ENCODE measurements at regions not wholly inside any gene's neighbourhood (a gene's known extent, or its start where the extent isn't known, plus 50 kb on each side); places are given as distances from the start of the nearest gene placed in this dataset.
"Not testable (repeated sequence)": the region's sequence is repeated elsewhere in the genome, so short reads cannot be mapped to it uniquely, and the experiment has no call there.

DNA sequence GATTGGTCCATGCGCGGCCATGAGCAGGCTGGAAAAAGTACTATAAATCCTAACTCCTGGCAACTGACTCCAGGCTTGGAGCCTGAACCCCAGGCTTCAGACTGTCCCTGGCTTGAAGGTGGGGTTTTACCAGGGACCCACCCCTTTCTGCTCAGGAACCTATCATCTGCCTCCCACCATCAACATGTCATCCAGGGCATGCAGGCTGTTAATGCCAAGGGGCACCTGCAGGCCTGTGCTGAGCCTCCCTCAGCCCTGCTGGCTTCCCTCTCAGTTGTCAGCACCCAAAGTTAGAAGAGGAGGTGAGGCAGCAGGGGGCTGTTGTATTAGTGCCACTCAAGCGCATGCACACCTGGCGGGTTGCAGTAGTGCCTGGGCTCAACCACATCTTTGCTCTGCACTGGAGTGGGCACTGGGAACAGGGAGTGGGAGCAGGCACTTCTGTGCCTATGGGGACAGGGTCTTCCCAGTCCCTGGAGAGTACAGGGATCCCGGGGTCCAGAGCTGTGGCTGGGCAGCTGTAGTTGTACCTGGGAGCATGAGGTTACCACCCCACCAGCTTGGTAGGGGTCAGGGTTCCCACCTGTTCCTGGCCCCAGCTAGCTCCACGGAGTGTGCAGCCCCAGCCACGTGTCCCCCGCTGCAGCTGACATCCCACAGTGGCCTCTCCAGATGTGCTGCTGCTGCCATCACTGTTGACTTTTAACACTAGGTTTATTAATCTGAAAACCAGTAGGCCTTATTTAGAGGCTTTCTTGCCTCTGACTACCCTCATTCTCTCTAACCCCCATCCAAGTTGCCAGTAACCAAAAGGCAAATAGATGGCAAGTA is 306.2 kb upstream of the RIOK2 start:
- DNase-seq = no peak

DNA sequence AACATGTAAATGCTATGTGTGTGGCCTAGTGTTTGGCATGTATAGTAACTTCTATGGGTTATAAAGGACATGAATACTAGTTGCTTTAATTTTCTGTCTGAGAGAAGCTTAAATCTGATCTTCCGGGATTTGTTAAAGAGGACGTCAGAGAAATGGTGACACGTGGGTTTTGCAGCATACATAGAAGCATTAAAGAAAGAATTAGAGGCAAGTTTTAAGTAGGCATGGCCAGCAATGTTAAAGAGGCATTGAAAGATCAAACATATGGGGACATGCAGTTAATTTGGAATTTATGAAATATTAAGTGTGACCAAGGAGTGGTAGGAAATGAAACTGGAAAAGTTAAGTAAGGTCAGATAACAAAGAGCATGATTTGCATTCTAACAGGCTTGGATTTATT is 311.4 kb upstream of the RIOK2 start:
- no peak for DNase-seq

DNA sequence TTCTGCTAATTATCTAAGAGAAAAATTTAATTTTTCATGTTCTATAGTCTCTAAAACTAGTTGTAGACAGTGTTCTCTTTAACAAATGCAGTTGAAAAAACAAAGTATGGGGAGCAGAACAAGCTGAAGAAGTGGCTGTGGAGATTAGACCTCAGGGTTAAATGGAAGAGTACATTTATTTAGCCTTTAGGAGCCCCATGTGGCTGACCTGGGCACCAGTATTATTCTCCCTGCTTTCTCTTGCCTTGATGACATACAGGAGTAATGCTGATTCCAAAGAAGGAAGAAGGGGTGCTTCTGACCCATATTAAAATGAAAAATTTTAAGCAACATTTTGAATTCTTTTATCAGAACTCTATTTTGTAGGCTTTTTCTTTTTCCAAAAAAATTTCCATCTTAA is 312.3 kb upstream of the RIOK2 start:
- DNase-seq = no peak

DNA sequence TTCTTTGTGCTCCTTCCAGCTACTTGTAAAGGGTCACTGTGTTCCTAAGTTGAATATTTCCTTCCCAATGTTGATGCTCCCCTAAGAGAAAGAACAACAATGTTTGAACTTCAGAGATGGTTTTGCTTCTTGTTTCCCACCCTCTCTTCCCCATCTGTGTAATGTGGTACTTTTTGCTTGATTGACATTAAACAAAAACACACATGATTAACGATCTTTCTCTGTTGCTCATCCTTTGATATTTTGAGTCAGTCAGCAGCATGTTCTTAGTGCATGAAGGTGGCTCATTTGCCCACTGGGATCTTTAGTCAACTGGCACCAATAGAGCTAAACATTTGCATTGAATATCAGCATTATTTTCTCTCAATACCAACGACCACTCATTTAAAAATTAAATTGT is 313.0 kb upstream of the RIOK2 start:
- no peak for DNase-seq

DNA sequence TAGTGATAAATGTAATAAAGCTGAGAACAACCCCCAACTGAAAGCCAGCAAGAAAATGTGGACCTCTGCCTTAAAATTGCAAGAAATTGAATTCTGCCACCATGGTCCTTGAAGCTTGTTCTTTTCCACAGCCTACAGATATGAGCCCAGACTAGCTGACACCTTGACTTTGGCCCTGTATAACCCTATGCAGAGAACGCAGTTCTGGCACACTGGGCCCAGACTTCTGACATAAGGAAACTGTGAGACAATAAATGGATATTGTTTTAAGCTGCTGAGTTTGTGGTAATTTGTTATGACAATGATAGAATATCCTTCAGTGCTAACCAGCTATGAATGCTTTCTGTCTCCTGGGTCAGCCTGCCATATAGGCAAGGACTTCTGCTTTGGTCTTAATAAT is 315.6 kb upstream of the RIOK2 start:
- DNase-seq = no peak

DNA sequence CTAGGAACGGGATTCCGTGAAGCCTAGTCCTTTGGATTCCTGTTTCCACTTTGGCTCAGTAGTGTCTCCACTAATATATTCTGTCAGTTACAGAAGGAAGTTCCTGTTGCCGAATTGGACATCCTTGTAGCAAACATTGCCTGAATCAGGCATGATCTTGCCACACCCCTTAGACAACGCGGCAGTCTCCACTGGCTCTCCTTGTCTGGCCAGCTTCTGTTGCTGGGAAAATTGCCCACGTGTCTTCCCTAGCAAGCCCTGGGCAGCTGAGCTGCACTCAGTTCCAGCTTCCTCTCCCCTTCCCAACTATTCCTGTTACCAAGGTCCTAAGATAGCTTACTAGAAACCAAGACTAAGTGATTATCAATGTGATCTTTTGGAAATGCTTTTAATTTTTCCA is 316.6 kb upstream of the RIOK2 start:
- no peak for DNase-seq

DNA sequence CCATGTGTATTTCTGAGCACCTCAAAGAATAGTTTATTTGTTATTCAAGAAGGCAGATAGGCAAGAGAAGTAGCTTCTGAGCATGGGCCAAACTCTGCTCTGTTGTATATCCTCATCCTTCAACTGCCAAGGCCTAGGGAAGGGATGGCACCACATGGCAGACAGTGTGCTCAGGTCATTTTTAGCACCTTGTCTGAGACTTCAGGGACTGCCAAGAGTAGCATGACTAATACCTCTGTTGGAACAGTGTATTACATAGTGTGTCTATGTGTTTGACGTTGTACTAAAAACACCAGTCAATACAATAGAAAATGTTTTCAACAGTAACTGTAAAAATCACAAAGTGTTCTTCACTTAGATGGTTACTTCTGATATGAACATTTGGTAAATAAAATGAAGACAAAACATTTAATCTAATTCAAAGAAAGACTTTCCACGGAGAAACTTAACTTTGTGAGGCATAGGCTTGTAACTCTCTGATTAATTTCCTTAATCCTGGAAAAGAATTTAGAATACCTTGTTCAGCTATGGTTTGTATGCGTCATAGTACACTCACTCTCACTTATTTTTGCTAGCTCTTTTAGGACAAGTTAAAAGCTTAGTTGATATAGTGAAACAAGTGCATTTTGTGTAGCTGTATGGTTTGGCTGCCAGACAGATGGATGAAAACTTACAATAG is 318.4 kb upstream of the RIOK2 start:
- no peak for DNase-seq

DNA sequence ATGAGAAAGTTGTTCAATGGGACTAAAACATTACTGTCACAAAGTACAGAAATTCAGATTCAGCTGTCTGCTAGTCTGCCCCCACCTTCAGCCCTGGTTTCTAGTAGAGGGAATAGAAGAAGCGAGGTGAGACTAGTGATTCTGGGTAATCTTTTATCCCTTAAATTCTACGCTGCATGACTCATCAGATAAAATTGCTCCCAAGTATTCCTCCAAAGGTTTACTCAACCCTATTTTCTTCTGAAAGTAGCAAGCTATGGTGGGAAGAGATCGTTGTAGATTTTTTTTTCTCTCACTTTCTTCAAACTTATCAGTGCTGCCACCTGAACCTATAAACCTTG is 318.9 kb upstream of the RIOK2 start:
- DNase-seq = no peak

DNA sequence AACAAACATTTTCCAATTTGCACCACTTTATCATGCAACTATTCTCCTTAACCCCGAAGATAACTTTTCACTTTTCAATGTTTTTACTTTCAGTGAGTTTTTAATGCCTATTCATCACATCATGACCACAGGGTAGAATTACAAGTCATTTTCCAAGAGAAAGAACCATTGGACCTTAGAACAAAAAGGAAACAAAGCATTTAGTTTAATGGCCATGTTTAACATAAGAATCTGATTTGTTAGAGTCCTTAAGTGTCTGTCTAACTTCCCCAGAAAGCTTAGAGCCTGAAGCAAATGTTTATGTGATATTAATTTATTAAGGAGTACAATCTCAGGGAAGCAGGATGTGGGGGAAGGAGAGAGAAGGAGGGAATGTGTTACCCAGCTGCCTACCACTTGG is 325.8 kb upstream of the RIOK2 start:
- DNase-seq = no peak

DNA sequence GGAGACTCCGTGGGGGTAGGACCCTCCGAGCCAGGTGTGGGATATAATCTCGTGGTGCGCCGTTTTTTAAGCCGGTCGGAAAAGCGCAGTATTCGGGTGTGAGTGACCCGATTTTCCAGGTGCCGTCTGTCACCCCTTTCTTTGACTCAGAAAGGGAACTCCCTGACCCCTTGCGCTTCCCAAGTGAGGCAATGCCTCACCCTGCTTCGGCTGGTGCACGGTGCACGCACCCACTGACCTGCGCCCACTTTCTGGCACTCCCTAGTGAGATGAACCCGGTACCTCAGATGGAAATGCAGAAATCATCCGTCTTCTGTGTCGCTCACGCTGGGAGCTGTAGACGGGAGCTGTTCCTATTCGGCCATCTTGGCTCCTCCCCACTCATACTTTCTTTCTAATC is 336.5 kb upstream of the RIOK2 start:
- DNase-seq = not testable (repeated sequence)

DNA sequence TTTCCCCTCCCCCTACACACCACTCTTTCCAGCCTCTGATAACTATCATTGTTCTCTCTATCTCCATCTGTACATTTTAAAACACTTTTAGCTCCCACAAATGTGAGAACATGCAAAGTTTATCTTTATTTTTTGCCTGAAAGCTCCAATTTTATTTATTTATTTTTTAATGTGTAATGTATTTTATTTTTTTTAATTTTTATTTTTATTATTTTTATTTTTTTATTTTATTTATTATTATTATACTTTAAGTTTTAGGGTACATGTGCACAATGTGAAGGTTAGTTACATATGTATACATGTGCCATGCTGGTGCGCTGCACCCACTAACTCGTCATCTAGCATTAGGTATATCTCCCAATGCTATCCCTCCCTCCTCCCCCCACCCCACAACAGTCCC is 340.3 kb upstream of the RIOK2 start:
- DNase-seq = not testable (repeated sequence)

DNA sequence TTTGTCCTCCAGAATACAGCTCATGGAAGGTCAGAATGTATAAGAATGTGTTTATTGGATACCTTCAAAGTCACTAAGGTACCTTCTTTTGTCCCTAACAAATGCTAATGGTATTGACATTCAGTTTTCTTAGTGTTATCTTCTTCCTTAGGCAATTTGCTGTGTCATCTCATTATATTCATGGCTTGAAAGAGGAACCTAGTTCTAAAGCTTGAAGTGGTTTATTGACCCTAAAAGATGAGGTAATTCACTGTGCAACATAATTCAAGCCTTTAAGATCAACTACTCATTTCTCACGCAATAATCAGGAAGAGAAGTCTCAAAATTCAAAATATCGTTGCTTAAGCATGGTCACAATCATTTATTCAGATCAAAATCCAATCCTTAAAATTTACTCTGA is 342.7 kb upstream of the RIOK2 start:
- no peak for DNase-seq

DNA sequence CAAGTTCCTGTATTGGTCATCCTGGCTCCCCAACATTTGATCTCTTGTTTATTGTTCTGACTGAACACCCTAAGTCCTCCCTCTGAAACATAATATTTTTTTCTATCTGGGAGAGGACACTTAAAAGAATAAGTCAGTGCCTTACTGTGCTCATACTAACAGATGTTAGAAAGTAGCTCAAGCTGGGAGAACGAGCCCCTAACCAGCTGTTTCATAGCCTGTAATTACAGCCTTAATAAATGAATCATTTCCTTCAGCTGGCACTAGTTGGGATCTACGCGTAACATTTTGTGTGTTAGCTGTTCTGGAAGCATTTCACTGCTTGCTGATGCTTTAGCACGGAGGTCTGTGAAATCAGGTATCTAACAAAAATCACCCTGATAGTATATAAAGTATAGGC is 345.9 kb upstream of the RIOK2 start:
- no peak for DNase-seq

DNA sequence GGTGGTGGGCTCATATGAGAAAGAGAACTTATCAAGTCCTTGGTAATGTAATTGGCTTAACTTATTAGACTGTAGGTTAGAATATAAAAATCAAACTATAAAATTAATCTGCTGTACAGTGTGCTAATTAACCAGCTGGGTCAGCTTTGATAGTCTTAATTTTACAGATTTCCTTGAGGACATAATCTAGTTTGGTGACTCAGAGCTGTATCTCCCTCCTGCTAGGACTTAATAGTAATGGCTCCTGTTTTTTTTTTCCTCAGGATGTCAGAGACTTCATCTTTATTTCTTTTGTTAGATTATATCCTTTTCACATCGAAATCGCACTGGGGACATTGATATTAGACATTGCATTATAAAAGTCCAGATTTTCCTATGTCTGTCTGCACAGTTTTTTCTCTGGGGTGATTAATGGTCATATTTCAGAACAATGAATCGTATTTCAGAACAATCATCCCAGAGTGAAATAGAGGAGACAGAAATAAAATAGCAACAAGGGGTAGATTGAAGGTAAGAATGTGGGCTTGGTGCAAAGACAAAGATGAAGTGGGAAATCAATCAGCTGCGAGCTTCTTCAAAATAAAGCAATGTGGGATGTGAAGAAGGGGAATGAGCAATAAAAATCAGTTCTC is 346.4 kb upstream of the RIOK2 start:
- no peak for DNase-seq

DNA sequence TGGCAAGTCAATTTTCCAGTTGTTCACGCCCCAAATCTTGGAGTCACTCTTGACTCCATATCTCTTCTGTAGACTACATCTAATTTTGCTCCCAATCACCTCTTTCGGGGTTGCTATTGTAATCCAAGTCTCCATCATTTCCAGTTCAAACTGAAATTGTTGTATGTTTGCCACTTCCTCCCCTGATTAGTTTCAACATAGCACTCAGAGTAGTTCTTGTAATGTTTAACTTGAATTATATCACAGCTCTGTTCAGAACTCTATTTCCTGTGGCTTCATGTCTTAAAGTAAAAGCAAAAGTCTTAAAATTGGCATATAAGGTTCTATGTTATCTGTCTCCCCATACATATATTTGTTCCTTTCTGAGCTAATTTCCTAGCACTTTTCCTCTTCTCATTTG is 348.5 kb upstream of the RIOK2 start:
- DNase-seq = no peak

DNA sequence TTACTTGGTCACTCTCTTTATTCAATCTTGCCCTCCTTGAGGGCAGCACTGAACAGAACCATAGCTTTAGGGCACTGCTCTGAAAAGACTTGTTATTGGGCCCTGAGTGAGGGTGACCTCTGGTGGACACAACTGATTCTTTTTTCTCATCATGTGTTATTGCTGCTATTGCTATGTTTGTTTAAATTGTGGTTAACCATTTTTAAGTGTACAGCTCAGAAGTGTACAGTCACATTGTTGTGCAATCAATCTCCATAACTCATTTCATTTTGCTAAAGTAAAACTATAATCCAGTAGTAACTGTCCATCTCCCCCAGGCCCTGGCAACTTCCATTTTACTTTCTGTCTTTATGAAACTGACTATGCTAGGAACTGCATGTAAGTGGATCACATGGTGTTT is 351.1 kb upstream of the RIOK2 start:
- no peak for DNase-seq

DNA sequence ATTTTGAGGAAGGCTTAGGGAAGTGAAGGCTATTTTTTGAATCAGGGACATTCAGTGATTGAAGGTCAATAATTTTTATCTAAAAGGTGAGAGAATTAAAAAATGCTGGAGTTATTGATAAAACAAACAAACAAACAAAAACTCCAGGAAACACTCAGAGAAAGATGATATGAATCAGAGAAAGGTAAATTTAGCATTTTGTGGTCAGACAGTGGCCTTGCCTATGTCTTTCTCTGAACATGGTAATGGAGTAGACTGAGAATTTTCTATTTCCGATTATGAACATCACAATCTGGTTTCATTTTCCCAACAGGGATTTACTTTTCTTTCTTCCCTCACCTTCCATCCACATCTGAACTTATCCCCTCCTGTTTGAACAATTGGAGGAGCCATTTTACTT is 353.6 kb upstream of the RIOK2 start:
- DNase-seq = no peak

DNA sequence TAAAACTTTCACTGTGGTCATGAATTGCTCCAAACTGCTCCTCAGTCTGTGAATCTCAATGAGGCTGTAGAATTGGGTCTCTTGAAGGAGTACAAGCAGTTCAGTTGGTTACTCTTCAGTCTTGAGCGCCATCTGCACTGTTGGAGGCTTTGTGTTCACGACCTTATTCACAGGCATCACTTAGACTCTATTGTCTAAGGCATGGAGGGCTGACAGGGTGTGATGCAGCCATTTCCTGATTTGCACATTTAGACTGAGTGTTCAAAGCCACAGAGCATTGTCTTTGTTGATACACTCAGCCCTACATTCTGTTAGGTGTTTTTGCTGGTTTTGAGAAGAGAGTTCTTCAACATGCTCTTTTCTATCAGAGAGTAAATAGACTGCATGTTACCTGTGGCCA is 355.9 kb upstream of the RIOK2 start:
- DNase-seq = no peak

DNA sequence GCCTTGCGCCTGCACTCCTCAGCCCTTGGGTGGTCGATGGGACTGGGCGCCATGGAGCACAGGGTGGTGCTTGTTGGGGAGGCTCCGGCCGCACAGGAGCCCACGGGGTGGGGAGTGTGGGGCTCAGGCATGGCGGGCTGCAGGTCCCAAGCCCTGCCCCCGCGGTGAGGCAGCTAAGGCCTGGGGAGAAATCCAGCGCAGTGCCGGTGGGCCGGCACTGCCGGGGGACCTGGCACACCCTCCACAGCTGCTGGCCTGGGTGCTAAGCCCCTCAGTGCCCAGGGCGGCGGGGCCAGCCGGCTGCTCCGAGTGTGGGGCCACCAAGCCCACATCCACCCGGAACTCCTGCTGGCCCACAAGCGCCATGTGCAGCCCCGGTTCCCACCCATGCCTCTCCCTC is 358.8 kb upstream of the RIOK2 start:
- DNase-seq = no peak

DNA sequence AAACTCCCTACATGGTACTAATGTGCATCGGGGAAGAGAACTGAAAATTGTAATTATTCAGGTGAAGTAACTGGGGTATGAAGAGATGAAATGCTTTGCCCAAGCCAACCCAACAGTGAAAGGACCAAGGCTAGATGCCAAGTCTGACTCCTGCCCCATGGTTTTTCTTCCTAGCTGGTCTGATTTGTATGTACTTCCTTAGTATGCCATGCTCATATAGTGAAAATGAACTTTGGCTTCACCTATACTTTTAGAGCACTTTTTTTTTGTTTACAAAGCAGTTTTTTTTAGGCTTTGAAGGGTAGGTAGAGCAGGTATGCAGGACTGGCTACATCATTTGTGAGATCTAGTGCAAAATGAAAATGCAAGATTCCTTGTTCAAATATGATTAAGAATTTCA is 359.4 kb upstream of the RIOK2 start:
- no peak for DNase-seq

DNA sequence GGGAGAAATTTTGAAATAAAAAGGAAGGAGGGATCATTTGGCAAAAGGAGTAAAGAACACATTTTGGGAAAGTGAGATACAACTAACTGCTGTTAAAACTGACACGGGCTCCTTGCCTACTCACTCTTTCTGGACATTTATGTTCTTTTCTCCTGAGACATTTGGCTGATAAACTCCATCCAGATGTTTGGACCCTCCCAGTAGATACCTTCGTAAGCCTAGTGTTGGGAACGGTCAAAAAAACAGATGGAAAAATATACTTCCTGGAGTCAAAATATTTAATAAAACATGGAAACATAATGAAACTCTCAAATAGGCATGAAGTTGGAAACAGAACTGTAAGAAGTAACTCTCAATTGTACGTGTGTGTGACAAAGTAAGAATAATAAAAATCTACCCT is 360.1 kb upstream of the RIOK2 start:
- DNase-seq = no peak

DNA sequence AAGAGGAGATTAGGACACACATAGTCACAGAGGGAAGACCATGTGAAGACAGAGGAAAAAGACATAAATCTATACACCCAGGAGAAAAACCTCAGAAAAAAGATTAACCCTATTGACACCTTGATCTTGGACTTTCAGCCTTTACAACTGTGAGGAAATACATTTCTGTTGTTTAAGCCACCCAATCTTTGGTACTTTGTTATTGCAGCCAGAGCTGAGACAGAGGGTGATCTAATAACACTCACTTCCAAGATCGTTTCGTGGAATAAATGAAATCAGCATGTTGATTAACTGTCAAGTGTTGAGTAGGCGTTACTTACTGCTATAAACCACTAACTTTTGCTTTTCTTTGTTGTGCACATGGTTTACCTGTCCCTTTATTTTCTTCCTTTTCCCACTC is 361.2 kb upstream of the RIOK2 start:
- no peak for DNase-seq

DNA sequence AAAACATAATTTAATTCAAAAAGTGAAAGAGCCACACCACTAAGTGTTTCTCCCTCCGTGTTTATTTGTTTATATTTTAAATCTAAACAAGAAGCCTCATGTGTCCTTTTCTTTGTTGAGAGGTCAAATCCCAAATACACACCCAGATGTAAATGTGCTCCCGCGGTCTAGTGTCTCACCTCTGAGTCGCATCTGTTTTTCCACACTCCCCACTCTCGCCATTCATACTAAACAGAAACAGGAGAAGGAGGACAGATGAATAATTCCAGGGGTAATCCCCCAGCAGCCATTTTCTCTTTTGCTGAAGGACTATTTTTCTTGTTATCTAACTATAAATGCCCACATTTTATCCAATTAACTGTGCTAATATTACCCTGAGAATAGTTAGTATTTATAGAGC is 361.6 kb upstream of the RIOK2 start:
- no peak for DNase-seq

DNA sequence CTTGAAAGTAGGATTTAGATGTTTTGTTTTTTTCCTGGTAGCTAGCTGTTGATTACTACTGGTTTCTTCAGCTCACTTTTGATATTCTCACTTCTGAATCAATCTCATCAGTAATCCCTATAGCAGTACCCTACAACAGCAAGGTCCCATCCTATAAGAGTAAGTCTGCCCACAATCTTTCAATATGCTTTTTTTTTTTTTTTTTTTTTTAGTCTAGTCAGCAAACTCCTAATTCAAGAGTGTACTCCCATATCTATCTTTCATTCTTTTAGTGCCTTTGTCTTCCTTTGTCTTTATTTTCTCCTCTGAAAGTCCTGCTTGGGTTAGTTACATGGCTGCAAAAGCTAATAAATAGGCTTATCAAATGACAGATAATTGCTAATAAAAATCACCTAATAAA is 362.4 kb upstream of the RIOK2 start:
- no peak for DNase-seq

Measured in NCI-H2227 treated with DMSO at 0.1 percent for 48 hours (cell line).